NCI-H1930 (cell line): ENCODE measurements at regions not wholly inside any gene's neighbourhood (a gene's known extent, or its start where the extent isn't known, plus 50 kb on each side); places are given as distances from the start of the nearest gene placed in this dataset.
"Not testable (repeated sequence)": the region's sequence is repeated elsewhere in the genome, so short reads cannot be mapped to it uniquely, and the experiment has no call there.

Experiments used
- DNase-seq, 2 experiments: peaks; one replicate each; lab custom pipeline; 2025; lab: John Stamatoyannopoulos, UW

GRCh38 chr3:14252321-14253021 lies 73.9 kb downstream of the LSM3 start:
- DNase-seq, result no peak

GRCh38 chr3:14253022-14253706 lies 74.5 kb downstream of the LSM3 start:
- no peak for DNase-seq

GRCh38 chr3:14253707-14254382 lies 75.2 kb downstream of the LSM3 start:
- no peak for DNase-seq

GRCh38 chr3:14254812-14255702 lies 76.4 kb downstream of the LSM3 start:
- no peak for DNase-seq

- no peak for DNase-seq
Observed at GRCh38 chr3:14256046-14256445, 77.4 kb downstream of the LSM3 start.

GRCh38 chr3:14256561-14257342 lies 78.1 kb downstream of the LSM3 start:
- DNase-seq, result no peak

GRCh38 chr3:14258906-14259904 lies 80.6 kb downstream of the LSM3 start:
- DNase-seq, result no peak

- DNase-seq, result no peak
Observed at GRCh38 chr3:14260463-14260862, 81.8 kb downstream of the LSM3 start.

- peak; percentile 12 to 26 for DNase-seq
Observed at GRCh38 chr3:14261229-14261628, 82.6 kb downstream of the LSM3 start.

GRCh38 chr3:14262212-14262611 lies 83.6 kb downstream of the LSM3 start:
- DNase-seq, result no peak

GRCh38 chr3:14262867-14263266 lies 84.2 kb downstream of the LSM3 start:
- DNase-seq, result no peak

GRCh38 chr3:14263317-14264005 lies 84.8 kb downstream of the LSM3 start:
- no peak for DNase-seq

GRCh38 chr3:14265246-14265962 lies 86.8 kb downstream of the LSM3 start:
- DNase-seq, result peak in 1 of 2 experiments; percentile 41

GRCh38 chr3:14266361-14266760 lies 87.7 kb downstream of the LSM3 start:
- DNase-seq, result no peak

- no peak for DNase-seq
Observed at GRCh38 chr3:14267976-14268375, 89.4 kb downstream of the LSM3 start.

- DNase-seq, result no peak
Observed at GRCh38 chr3:14268897-14269296, 90.3 kb downstream of the LSM3 start.

GRCh38 chr3:14272041-14272958 lies 93.7 kb downstream of the LSM3 start:
- DNase-seq, result not testable (repeated sequence)
